Fibroblast of lung (primary cell): ENCODE measurements at regions not wholly inside any gene's neighbourhood (a gene's known extent, or its start where the extent isn't known, plus 50 kb on each side); places are given as distances from the start of the nearest gene placed in this dataset.

Experiments
- DNase-seq, 2 donors: peaks; one replicate each; pipeline versions ENCODE4 v3.0.0 to v3.0.0-alpha.2; 2010; ENCODE audit warnings: low read depth in 2 of 2
- H2AFZ ChIP-seq: 2 replicates; pipeline ENCODE4 v1.5.1; 2012; ENCODE audit warnings: low read length, control low read depth, inconsistent platforms
- H3K27ac ChIP-seq: 2 replicates; pipeline ENCODE4 v1.5.1; 2011; ENCODE audit warnings: low read length, control low read depth; ENCODE audit not compliant: insufficient read depth
- H3K27me3 ChIP-seq: 2 replicates; pipeline ENCODE4 v1.5.1; 2011; ENCODE audit warnings: mild to moderate bottlenecking, low read length; ENCODE audit not compliant: control insufficient read depth, insufficient read depth
- H3K36me3 ChIP-seq: 2 replicates; pipeline ENCODE4 v1.5.1; 2011; ENCODE audit warnings: low read length; ENCODE audit not compliant: control insufficient read depth, insufficient read depth
- H3K4me1 ChIP-seq: 2 replicates; pipeline ENCODE4 v1.5.1; 2011; ENCODE audit warnings: low read length; ENCODE audit not compliant: control insufficient read depth, insufficient read depth; ENCODE audit errors: extremely low read depth
- H3K4me2 ChIP-seq: 2 replicates; pipeline ENCODE4 v1.5.1; 2011; ENCODE audit warnings: low read length, control low read depth; ENCODE audit not compliant: insufficient read depth; ENCODE audit errors: extremely low read depth
- H3K4me3 ChIP-seq, 4 experiments: fragments of 200-600 bp in 1 of 4; sonication (generic) in 1 of 4; replicated peaks in 1 of 4; 2 replicates each; pipeline ENCODE4 v1.5.1; 2011 to 2016; ENCODE audit warnings: low read length in 4 of 4, low read depth in 3 of 4, mild to moderate bottlenecking in 3 of 4, control low read depth in 2 of 4, inconsistent platforms in 1 of 4, mixed read lengths in 1 of 4; ENCODE audit not compliant: insufficient read depth in 1 of 4; ENCODE audit errors: control extremely low read depth in 1 of 4
- H3K79me2 ChIP-seq: 2 replicates; pipeline ENCODE4 v1.5.1; 2012; ENCODE audit warnings: mild to moderate bottlenecking, low read length, inconsistent platforms; ENCODE audit not compliant: control insufficient read depth, insufficient read depth
- H3K9ac ChIP-seq: 2 replicates; pipeline ENCODE4 v1.5.1; 2011; ENCODE audit warnings: mild to moderate bottlenecking, low read length, control low read depth; ENCODE audit not compliant: insufficient read depth
- H3K9me3 ChIP-seq: 2 replicates; pipeline ENCODE4 v1.5.1; 2012; ENCODE audit warnings: low read depth, low read length; ENCODE audit not compliant: control insufficient read depth, insufficient read depth
- H4K20me1 ChIP-seq: 2 replicates; pipeline ENCODE4 v1.5.1; 2011; ENCODE audit warnings: low read length; ENCODE audit not compliant: control insufficient read depth, insufficient read depth; ENCODE audit errors: extremely low read depth
- EZH2 ChIP-seq: IDR thresholded peaks from 2 replicates; pipeline ENCODE4 v1.5.1; 2012; ENCODE audit warnings: low read length, control low read depth, mild to moderate bottlenecking; ENCODE audit errors: missing control alignments
- TF ChIP-seq, protein P1 (sequence below), 2 donors: IDR thresholded peaks in 1 of 2; conservative IDR thresholded peaks in 1 of 2; 1 replicate in 1 of 2; 2 replicates in 1 of 2; pipeline ENCODE4 v1.5.1; 2011 to 2012; ENCODE audit warnings: low read length in 2 of 2, control low read depth in 1 of 2, inconsistent platforms in 1 of 2, low read depth in 1 of 2, mild to moderate bottlenecking in 1 of 2

GRCh38 chr9:19666575-19666974, 122.3 kb downstream of the SLC24A2 start:
- Histone ChIP-seq H3K4me3 (no peak overlapping the region), H3K9ac (no peak overlapping the region), H3K4me2 (no peak overlapping the region), H3K9me3 (no peaks in the 10 kb centered on the region), H3K27me3 (no peaks in the 10 kb centered on the region), H4K20me1 (no peaks in the 10 kb centered on the region), H3K36me3 (no peaks in the 10 kb centered on the region), H3K79me2 (no peaks in the 10 kb centered on the region), H3K27ac (no peak overlapping the region), H3K4me1 (no peaks in the 10 kb centered on the region), H2AFZ (no peak overlapping the region)
- TF ChIP-seq EZH2 = no peak
- TF ChIP-seq, protein P1, sequence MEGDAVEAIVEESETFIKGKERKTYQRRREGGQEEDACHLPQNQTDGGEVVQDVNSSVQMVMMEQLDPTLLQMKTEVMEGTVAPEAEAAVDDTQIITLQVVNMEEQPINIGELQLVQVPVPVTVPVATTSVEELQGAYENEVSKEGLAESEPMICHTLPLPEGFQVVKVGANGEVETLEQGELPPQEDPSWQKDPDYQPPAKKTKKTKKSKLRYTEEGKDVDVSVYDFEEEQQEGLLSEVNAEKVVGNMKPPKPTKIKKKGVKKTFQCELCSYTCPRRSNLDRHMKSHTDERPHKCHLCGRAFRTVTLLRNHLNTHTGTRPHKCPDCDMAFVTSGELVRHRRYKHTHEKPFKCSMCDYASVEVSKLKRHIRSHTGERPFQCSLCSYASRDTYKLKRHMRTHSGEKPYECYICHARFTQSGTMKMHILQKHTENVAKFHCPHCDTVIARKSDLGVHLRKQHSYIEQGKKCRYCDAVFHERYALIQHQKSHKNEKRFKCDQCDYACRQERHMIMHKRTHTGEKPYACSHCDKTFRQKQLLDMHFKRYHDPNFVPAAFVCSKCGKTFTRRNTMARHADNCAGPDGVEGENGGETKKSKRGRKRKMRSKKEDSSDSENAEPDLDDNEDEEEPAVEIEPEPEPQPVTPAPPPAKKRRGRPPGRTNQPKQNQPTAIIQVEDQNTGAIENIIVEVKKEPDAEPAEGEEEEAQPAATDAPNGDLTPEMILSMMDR (conservative IDR thresholded peaks at IDR 0.05 in 1 of 2, IDR thresholded peaks at IDR 0.05 in 1 of 2; ENCODE audit: low read depth in 1 of 2, low read length in 2 of 2) = no peak
- DNase-seq = no peak

DNA sequence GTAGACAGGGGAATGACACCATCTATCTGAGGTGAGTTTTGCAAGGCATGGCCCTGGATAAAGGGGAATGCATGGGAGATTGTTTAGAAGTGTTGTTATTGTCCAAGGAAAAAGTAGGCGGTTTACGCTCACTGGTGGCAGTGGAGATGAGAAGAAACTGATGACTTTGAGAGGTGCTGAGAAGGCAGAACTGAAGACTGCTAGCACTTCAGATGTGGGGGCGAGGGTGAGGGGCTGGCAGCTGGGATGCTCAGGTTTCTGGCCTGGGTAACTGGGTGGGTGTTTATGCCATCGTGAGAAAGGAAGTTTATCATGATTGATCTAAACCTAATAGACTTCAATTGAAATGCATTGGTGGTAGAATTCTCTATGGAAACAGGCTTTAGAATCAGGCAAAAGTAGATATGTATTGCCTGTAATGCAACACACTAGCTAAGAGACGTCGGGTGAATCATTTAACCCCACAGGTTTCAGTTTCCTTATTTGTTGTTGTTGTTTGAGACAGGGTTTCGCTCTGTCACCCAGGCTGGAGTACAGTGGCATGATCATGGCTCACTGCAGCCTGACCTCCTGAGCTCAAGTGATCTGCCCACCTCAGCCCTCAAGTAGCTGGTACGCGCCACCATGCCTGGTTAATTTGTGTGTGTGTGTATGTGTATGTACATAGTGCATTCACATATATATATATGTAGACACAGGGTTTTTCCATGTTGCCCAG, 123.5 kb downstream of the SLC24A2 start:
- Histone ChIP-seq H3K9me3 (no peaks in the 10 kb centered on the region), H3K27me3 (no peaks in the 10 kb centered on the region), H3K4me1 (no peaks in the 10 kb centered on the region), H2AFZ (no peak overlapping the region), H3K9ac (no peak overlapping the region), H3K36me3 (no peaks in the 10 kb centered on the region), H3K27ac (no peak overlapping the region), H3K4me3 (no peak overlapping the region), H3K79me2 (no peaks in the 10 kb centered on the region), H3K4me2 (no peak overlapping the region), H4K20me1 (no peaks in the 10 kb centered on the region)
- no peak for TF ChIP-seq EZH2
- TF ChIP-seq, protein P1 (conservative IDR thresholded peaks at IDR 0.05 in 1 of 2, IDR thresholded peaks at IDR 0.05 in 1 of 2; ENCODE audit: low read depth in 1 of 2, low read length in 2 of 2) = no peak
- no peak for DNase-seq

- Histone ChIP-seq H3K4me3 (no peak overlapping the region), H3K27me3 (no peaks in the 10 kb centered on the region), H3K4me2 (no peak overlapping the region), H3K27ac (no peak overlapping the region), H3K4me1 (no peaks in the 10 kb centered on the region), H2AFZ (no peak overlapping the region), H3K79me2 (no peaks in the 10 kb centered on the region), H4K20me1 (no peaks in the 10 kb centered on the region), H3K9me3 (no peaks in the 10 kb centered on the region), H3K36me3 (no peaks in the 10 kb centered on the region), H3K9ac (no peak overlapping the region)
- no peak for DNase-seq
- TF ChIP-seq EZH2 = no peak
- TF ChIP-seq, protein P1 (conservative IDR thresholded peaks at IDR 0.05 in 1 of 2, IDR thresholded peaks at IDR 0.05 in 1 of 2; ENCODE audit: low read depth in 1 of 2, low read length in 2 of 2) = no peak
Measured at GRCh38 chr9:19663570-19663969, 125.3 kb downstream of the SLC24A2 start.
